ENCODE measurements at regions not wholly inside any gene's neighbourhood (a gene's known extent, or its start where the extent isn't known, plus 50 kb on each side); places are given as distances from the start of the nearest gene placed in this dataset.

DNA sequence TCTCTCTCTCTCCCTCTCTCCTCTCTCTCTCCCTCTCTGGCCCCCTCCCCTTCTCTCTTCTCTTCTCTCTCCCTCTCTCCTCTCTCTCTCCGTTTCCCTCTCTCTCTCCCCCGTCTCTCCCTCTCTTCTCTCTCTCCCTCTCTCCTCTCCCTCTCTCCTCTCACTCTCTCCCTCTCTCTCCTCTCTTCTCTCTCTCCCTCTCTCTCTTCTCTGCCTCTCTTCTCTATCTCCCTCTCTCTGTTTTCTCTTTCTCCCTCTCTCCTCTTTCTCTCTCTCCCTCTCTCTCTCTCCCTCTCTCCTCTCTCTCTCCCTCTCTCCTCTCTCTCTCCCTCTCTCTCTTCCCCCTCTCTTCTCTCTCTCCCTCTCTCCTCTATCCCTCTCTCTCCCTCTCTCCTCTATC lies 98.3 kb upstream of the FGF3 start:
- Histone ChIP-seq H3K36me3 (ENCODE audit: control insufficient read depth, insufficient read depth, low read length) (no peaks in the 10 kb centered on the region), H3K9ac (ENCODE audit: low read length) (no peak overlapping the region), H3K4me1 (ENCODE audit: control insufficient read depth, insufficient read depth, low read length) (peaks cover 23% of the 10 kb centered on the region), H3K4me3 (ENCODE audit: low read length) (no peak overlapping the region), H3K9me3 (ENCODE audit: control insufficient read depth, low read length) (no peaks in the 10 kb centered on the region), H3K27me3 (ENCODE audit: control insufficient read depth, insufficient read depth, low read length) (peaks cover 46% of the 10 kb centered on the region)

GRCh38 chr11:69918231-69918937 lies 99.2 kb upstream of the FGF3 start:
- Histone ChIP-seq H3K27me3 (ENCODE audit: control insufficient read depth, insufficient read depth, low read length) (peaks cover 47% of the 10 kb centered on the region), H3K9me3 (ENCODE audit: control insufficient read depth, low read length) (no peaks in the 10 kb centered on the region), H3K9ac (ENCODE audit: low read length) (no peak overlapping the region), H3K36me3 (ENCODE audit: control insufficient read depth, insufficient read depth, low read length) (no peaks in the 10 kb centered on the region), H3K4me3 (ENCODE audit: low read length) (no peak overlapping the region), H3K4me1 (ENCODE audit: control insufficient read depth, insufficient read depth, low read length) (peaks cover 23% of the 10 kb centered on the region)

GRCh38 chr11:69918938-69919650 lies 99.9 kb upstream of the FGF3 start:
- Histone ChIP-seq H3K9ac (ENCODE audit: low read length) (peak overlapping the region; percentile 7), H3K27me3 (ENCODE audit: control insufficient read depth, insufficient read depth, low read length) (peaks cover 47% of the 10 kb centered on the region), H3K36me3 (ENCODE audit: control insufficient read depth, insufficient read depth, low read length) (no peaks in the 10 kb centered on the region), H3K9me3 (ENCODE audit: control insufficient read depth, low read length) (no peaks in the 10 kb centered on the region), H3K4me1 (ENCODE audit: control insufficient read depth, insufficient read depth, low read length) (peaks cover 23% of the 10 kb centered on the region), H3K4me3 (ENCODE audit: low read length) (no peak overlapping the region)

- Histone ChIP-seq H3K9me3 (ENCODE audit: control insufficient read depth, low read length) (no peaks in the 10 kb centered on the region), H3K36me3 (ENCODE audit: control insufficient read depth, insufficient read depth, low read length) (no peaks in the 10 kb centered on the region), H3K4me3 (ENCODE audit: low read length) (no peak overlapping the region), H3K27me3 (ENCODE audit: control insufficient read depth, insufficient read depth, low read length) (peaks cover 43% of the 10 kb centered on the region), H3K4me1 (ENCODE audit: control insufficient read depth, insufficient read depth, low read length) (peaks cover 21% of the 10 kb centered on the region), H3K9ac (ENCODE audit: low read length) (no peak overlapping the region)
Observed at GRCh38 chr11:69919659-69920344, 100.6 kb upstream of the FGF3 start.

- Histone ChIP-seq H3K9me3 (ENCODE audit: control insufficient read depth, low read length) (no peaks in the 10 kb centered on the region), H3K36me3 (ENCODE audit: control insufficient read depth, insufficient read depth, low read length) (no peaks in the 10 kb centered on the region), H3K9ac (ENCODE audit: low read length) (no peak overlapping the region), H3K27me3 (ENCODE audit: control insufficient read depth, insufficient read depth, low read length) (peaks cover 45% of the 10 kb centered on the region), H3K4me1 (ENCODE audit: control insufficient read depth, insufficient read depth, low read length) (peaks cover 13% of the 10 kb centered on the region), H3K4me3 (ENCODE audit: low read length) (no peak overlapping the region)
Observed at GRCh38 chr11:69920345-69921127, 101.3 kb upstream of the FGF3 start.

GRCh38 chr11:69921128-69922014 lies 102.2 kb upstream of the FGF3 start:
- Histone ChIP-seq H3K4me1 (ENCODE audit: control insufficient read depth, insufficient read depth, low read length) (peaks cover 9% of the 10 kb centered on the region), H3K9ac (ENCODE audit: low read length) (no peak overlapping the region), H3K27me3 (ENCODE audit: control insufficient read depth, insufficient read depth, low read length) (peaks cover 50% of the 10 kb centered on the region), H3K4me3 (ENCODE audit: low read length) (no peak overlapping the region), H3K9me3 (ENCODE audit: control insufficient read depth, low read length) (no peaks in the 10 kb centered on the region), H3K36me3 (ENCODE audit: control insufficient read depth, insufficient read depth, low read length) (no peaks in the 10 kb centered on the region)

GRCh38 chr11:69922015-69922595 lies 102.9 kb upstream of the FGF3 start:
- Histone ChIP-seq H3K4me1 (ENCODE audit: control insufficient read depth, insufficient read depth, low read length) (peaks cover 9% of the 10 kb centered on the region), H3K9ac (ENCODE audit: low read length) (no peak overlapping the region), H3K9me3 (ENCODE audit: control insufficient read depth, low read length) (no peaks in the 10 kb centered on the region), H3K36me3 (ENCODE audit: control insufficient read depth, insufficient read depth, low read length) (no peaks in the 10 kb centered on the region), H3K27me3 (ENCODE audit: control insufficient read depth, insufficient read depth, low read length) (peaks cover 45% of the 10 kb centered on the region), H3K4me3 (ENCODE audit: low read length) (no peak overlapping the region)

- H3K4me3 ChIP-seq (ENCODE audit: low read length) = no peak overlapping the region
- no peak overlapping the region for H3K9ac ChIP-seq (ENCODE audit: low read length)
- no peaks in the 10 kb centered on the region for H3K9me3 ChIP-seq (ENCODE audit: control insufficient read depth, low read length)
- peaks cover 42% of the 10 kb centered on the region for H3K27me3 ChIP-seq (ENCODE audit: control insufficient read depth, insufficient read depth, low read length)
- peaks cover 9% of the 10 kb centered on the region for H3K4me1 ChIP-seq (ENCODE audit: control insufficient read depth, insufficient read depth, low read length)
- no peaks in the 10 kb centered on the region for H3K36me3 ChIP-seq (ENCODE audit: control insufficient read depth, insufficient read depth, low read length)
Observed at GRCh38 chr11:69922596-69923111, 103.4 kb upstream of the FGF3 start.

GRCh38 chr11:69923196-69923595 lies 104.0 kb upstream of the FGF3 start:
- no peak overlapping the region for H3K9ac ChIP-seq (ENCODE audit: low read length)
- H3K4me3 ChIP-seq (ENCODE audit: low read length) = no peak overlapping the region
- peaks cover 42% of the 10 kb centered on the region for H3K27me3 ChIP-seq (ENCODE audit: control insufficient read depth, insufficient read depth, low read length)
- H3K9me3 ChIP-seq (ENCODE audit: control insufficient read depth, low read length) = no peaks in the 10 kb centered on the region
- peaks cover 9% of the 10 kb centered on the region for H3K4me1 ChIP-seq (ENCODE audit: control insufficient read depth, insufficient read depth, low read length)
- H3K36me3 ChIP-seq (ENCODE audit: control insufficient read depth, insufficient read depth, low read length) = no peaks in the 10 kb centered on the region

- H3K4me1 ChIP-seq (ENCODE audit: control insufficient read depth, insufficient read depth, low read length) = peaks cover 5% of the 10 kb centered on the region
- H3K36me3 ChIP-seq (ENCODE audit: control insufficient read depth, insufficient read depth, low read length) = no peaks in the 10 kb centered on the region
- no peak overlapping the region for H3K4me3 ChIP-seq (ENCODE audit: low read length)
- H3K27me3 ChIP-seq (ENCODE audit: control insufficient read depth, insufficient read depth, low read length) = peaks cover 39% of the 10 kb centered on the region
- no peak overlapping the region for H3K9ac ChIP-seq (ENCODE audit: low read length)
- H3K9me3 ChIP-seq (ENCODE audit: control insufficient read depth, low read length) = no peaks in the 10 kb centered on the region
Observed at GRCh38 chr11:69923641-69924307, 104.6 kb upstream of the FGF3 start.
